ELF-1 (cell line): ENCODE measurements at regions not wholly inside any gene's neighbourhood (a gene's known extent, or its start where the extent isn't known, plus 50 kb on each side); places are given as distances from the start of the nearest gene placed in this dataset.

Source experiments
- DNase-seq: peaks from one replicate; pipeline ENCODE4 v3.0.0-alpha.2; 2016; ENCODE audit warnings: low read depth, low spot score

- no peak for DNase-seq
These were observed 1702.5 kb upstream of the RAG2 start for GRCh38 chr11:38300570-38300969.

GRCh38 chr11:38296211-38296776, 1698.3 kb upstream of the RAG2 start:
- DNase-seq: no peak

GRCh38 chr11:38282718-38283117, 1684.7 kb upstream of the RAG2 start:
- no peak for DNase-seq

GRCh38 chr11:38278457-38279141, 1680.6 kb upstream of the RAG2 start:
- no peak for DNase-seq

GRCh38 chr11:38274031-38274430, 1676.0 kb upstream of the RAG2 start:
- DNase-seq: no peak

GRCh38 chr11:38272376-38272775, 1674.3 kb upstream of the RAG2 start:
- DNase-seq: no peak

- DNase-seq: no peak
These were observed 1668.7 kb upstream of the RAG2 start for GRCh38 chr11:38266691-38267090.

GRCh38 chr11:38256436-38256835, 1658.4 kb upstream of the RAG2 start:
- DNase-seq: no peak

GRCh38 chr11:38254913-38255312, 1656.9 kb upstream of the RAG2 start:
- DNase-seq: no peak

- no peak for DNase-seq
These were observed 1654.6 kb upstream of the RAG2 start for GRCh38 chr11:38252620-38253019.

GRCh38 chr11:38246451-38246850, 1648.4 kb upstream of the RAG2 start:
- no peak for DNase-seq

- DNase-seq: no peak
These were observed 1628.6 kb upstream of the RAG2 start for GRCh38 chr11:38226684-38227083.

- DNase-seq: no peak
These were observed 1623.3 kb upstream of the RAG2 start for GRCh38 chr11:38221295-38221694.

- no peak for DNase-seq
These were observed 1621.6 kb upstream of the RAG2 start for GRCh38 chr11:38219636-38220035.

GRCh38 chr11:38208951-38209350, 1610.9 kb upstream of the RAG2 start:
- no peak for DNase-seq

- no peak for DNase-seq
These were observed 1608.6 kb upstream of the RAG2 start for GRCh38 chr11:38206663-38207062.

GRCh38 chr11:38191101-38191500, 1593.1 kb upstream of the RAG2 start:
- no peak for DNase-seq

- no peak for DNase-seq
These were observed 1584.3 kb upstream of the RAG2 start for GRCh38 chr11:38182126-38182866.

GRCh38 chr11:38176686-38177322, 1578.8 kb upstream of the RAG2 start:
- DNase-seq: no peak

GRCh38 chr11:38173676-38174075, 1575.6 kb upstream of the RAG2 start:
- no peak for DNase-seq

- DNase-seq: no peak
These were observed 1571.2 kb upstream of the RAG2 start for GRCh38 chr11:38169286-38169685.

GRCh38 chr11:38163526-38163925, 1565.5 kb upstream of the RAG2 start:
- DNase-seq: no peak

- no peak for DNase-seq
These were observed 1562.4 kb upstream of the RAG2 start for GRCh38 chr11:38160433-38160832.
